CD4-positive, alpha-beta T cell treated with Interleukin-15 for 1 hour (primary cell): ENCODE measurements at regions not wholly inside any gene's neighbourhood (a gene's known extent, or its start where the extent isn't known, plus 50 kb on each side); places are given as distances from the start of the nearest gene placed in this dataset.

Experiments
- DNase-seq: peaks from one replicate; pipeline ENCODE4 v3.0.0-alpha.2; 2020

- no peak for DNase-seq
Observed at GRCh38 chr2:234631646-234632514, 135.0 kb upstream of the ARL4C start.

DNA sequence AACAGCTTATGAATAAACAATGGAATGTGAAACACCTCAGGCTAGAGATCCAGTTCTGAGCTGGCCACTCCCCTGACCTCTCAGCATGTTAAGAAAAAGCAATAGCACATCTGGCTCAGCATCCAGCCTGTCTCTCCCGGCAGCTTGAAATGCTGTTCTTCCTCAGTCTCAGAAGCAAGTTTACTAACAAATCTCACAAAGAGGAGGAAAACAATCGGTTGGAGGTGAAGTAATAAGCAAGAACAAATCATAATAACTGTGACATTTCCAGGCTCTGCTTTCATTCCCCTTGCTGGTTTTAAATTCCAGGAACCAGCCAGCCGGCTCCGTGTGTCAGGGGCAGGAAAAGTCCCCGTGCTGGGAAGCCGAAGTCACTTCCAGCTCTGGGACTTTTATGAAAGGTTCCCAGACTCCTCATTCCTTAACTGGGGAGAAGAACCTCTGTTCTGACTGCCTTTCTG lies 133.9 kb upstream of the ARL4C start:
- no peak for DNase-seq

DNA sequence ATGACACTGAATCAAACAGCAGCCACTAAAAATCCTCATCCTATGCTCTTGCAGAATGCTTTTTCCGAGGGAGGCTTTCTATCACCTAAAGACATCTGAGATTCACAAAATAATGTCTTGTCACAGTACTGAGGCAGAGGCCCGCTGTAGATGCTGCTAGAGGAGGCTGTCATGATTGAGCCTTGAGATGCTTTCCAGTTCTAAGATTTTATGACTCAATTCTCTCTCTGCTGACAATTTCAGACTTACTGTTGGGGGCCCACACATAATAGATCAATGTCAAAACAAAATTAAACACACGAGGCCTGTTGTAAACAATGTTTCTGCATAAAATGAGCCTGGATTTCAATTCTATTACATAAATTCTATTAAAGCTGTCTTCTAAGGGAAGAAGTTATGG lies 132.7 kb upstream of the ARL4C start:
- DNase-seq: no peak

GRCh38 chr2:234628953-234629352 lies 132.1 kb upstream of the ARL4C start:
- DNase-seq: no peak

GRCh38 chr2:234627308-234627707 lies 130.4 kb upstream of the ARL4C start:
- no peak for DNase-seq

- no peak for DNase-seq
Observed at GRCh38 chr2:234626566-234627130, 129.8 kb upstream of the ARL4C start.

DNA sequence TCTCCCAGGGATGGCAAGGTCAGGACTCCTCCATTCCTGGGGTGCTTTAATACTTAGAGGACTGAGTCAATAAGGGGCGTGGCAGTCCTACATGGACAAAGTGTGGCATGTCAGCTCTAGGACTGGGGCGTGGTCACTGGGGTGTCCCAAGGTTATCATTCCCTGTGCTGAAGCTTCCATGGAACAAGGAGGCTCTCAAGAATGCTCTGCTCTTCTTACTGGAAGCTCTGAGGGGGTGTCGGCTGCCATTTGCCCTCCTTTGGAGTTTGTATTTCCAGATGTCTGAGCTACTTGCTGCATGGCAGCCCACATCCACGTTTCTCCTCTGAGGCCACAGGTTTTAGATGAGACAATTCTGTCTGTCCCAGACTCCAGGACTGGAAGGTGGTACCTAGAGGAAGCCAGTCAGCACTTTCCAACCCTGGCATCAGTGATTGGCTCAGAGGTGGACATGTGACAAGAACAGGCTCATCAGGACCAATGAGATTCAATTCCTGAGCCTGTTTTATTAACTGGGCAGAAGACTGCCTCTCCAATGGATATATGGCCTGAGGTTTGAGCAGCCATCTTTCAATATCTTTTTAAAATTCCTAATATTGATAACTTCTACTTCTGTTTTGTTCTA lies 128.9 kb upstream of the ARL4C start:
- DNase-seq: no peak

- DNase-seq: no peak
Observed at GRCh38 chr2:234623521-234623991, 126.7 kb upstream of the ARL4C start.

DNA sequence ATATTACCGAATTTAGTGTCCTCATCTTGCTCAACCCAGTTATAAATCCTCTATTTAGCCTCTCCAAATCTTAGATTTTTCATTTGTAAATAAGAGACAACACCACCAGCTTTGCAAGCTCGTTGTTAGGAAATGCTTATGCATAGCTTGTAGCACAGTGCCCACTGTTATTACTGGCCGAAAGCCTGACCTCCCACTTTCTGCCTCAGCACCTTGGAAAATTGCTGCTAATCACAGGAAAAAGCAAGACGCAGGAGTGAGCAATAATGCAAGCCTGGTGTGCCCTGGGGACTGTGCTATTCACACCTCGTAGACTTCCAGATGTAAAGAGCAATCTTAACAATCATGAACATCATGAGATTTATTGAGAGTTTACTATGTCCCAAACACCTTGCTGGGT lies 124.2 kb upstream of the ARL4C start:
- no peak for DNase-seq

- no peak for DNase-seq
Observed at GRCh38 chr2:234620018-234620417, 123.1 kb upstream of the ARL4C start.

- no peak for DNase-seq
Observed at GRCh38 chr2:234615643-234616356, 118.9 kb upstream of the ARL4C start.

GRCh38 chr2:234611209-234611608 lies 114.3 kb upstream of the ARL4C start:
- no peak for DNase-seq

GRCh38 chr2:234608946-234609345 lies 112.1 kb upstream of the ARL4C start:
- no peak for DNase-seq

- no peak for DNase-seq
Observed at GRCh38 chr2:234607691-234608090, 110.8 kb upstream of the ARL4C start.

DNA sequence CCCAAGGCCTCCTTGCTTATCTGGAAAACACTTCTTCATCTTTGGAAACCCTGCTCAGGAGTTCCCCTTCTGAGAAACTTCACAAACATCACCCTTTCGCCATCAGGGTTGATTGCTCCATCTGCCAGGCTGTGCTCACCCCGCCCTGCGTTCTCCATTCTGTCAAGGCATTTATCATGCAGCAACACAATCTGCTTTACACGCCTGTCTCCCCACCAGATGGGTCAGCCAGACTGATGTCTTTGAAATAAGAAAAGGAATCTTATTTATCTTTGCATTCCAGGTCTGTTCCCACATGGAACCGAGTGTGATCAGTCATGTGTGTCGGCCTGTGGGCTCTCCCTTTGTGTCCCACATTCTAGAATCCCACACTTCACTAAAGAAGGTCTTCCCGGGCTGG lies 110.0 kb upstream of the ARL4C start:
- no peak for DNase-seq

DNA sequence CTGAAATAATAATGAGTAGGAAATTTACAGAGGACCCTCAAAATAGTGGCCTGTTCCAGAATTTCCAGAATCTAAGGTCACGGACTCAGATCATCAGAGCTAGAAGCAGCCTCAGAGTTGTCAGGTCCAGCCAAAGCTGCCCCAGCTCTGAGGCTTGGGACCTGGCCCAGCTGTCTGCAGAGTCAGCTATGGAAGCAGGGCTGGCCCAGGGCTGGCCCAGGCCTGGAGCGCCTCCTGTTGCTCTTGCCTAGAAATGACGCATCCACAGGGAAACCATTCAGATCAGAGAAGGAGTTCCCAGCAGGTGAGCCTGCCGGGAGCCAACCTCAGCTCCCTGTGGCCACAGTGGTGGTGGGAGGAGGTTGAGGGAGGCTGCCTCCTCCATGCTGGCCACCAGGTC lies 106.7 kb upstream of the ARL4C start:
- DNase-seq: no peak

DNA sequence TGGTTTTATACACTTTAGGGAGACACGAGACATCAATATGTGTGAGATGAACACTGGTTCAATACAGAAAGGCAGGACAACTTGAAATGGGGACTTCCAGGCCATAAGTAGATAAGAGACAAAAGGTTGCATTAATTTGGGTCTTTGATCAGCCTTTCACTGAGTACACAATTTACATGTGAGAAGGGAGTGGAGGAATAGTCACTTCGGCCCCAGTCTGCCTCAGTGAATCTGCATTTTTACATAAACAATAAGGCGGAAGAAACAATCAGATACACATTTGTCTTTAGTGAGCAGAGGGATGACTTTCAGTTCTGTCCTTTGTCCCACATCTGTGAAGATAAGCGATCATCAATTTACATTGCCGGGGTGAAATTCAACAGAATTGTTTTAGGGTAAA lies 104.3 kb upstream of the ARL4C start:
- DNase-seq: no peak

- DNase-seq: no peak
Observed at GRCh38 chr2:234597576-234597861, 100.6 kb upstream of the ARL4C start.

DNA sequence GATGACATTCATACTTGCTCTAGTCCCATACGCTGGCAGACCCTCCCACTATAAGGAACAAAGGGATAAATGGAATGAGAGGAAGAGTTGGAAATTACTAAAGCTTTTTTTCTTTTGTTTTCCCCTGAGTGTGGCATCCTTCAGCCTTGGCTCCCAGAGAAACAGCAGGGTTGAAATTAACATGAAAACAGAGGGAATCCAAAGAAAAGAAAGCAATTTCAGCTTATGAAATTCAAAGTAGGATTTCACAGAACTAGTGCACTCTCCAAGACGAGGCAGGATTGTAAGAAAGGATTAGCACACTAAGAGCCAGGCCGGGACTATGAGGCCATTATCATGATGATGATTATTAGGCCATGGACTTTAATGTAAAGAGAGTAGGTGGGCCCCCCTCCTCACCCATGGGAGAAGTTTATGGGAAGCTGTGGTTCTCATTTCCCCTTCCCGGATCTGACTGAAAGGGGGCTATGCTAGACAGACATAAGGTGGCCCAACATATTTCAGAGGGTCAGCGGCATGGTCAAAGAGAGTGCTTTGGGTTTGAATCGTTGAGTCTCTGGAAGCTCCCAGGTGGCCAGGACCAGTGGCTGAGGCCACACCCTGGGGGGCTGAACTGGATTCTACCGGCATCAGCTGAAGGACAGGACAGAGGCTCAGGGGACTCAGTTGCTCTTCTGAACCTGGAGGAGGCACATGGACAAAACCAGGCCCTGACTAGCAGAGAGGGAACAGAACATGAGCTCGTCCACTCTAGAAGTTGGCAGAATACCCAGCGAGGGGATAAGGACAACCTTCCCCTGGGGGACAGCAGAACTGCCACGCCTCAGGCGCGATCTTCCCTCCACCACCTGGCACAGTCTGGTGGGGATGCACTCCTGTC lies 100.1 kb upstream of the ARL4C start:
- DNase-seq: no peak

- DNase-seq: no peak
Observed at GRCh38 chr2:234595829-234596228, 98.9 kb upstream of the ARL4C start.

DNA sequence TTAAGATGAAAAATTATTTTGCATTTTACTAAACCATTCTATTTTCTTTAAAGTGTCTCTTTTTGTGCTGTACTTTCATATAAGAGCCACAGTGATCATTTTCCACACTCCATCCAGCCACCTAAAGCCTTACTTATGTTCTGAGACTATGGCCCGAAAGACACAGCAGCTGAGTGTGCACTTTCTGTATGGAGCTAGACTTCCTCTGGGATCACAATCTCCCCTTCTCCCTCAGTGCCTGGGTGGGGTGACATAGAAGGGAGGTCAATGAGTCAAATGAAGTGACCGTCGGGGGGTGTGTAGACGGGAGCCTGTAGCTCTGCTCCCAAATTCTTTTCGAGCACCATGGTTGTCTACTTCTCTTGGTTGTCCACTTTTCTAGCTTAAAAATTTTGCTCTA lies 97.8 kb upstream of the ARL4C start:
- no peak for DNase-seq

DNA sequence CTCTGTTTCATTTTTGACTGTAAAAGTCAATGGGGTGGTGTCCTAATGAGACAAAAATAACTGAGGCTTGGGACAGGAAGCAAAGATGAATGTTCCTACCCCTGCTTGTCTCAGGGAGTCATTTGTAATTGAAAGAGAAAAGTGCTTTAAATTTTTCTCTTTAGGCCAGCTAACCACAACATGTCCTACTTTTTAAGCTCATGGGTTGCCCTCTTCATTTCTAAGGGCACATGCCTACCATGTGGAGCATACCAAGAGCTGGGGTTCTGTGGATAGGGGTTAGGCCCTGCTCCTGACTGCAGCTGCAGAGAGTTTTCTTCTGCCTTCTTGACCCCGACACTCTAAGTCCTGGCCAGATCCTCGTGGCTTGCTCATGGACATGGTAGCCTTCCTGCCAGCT lies 96.8 kb upstream of the ARL4C start:
- DNase-seq: no peak

- no peak for DNase-seq
Observed at GRCh38 chr2:234592541-234592940, 95.7 kb upstream of the ARL4C start.
